ENCODE measurements at regions not wholly inside any gene's neighbourhood (a gene's known extent, or its start where the extent isn't known, plus 50 kb on each side); places are given as distances from the start of the nearest gene placed in this dataset.
A peak's percentile ranks its signal among the peaks of the same experiment; 100 is the strongest.

DNA sequence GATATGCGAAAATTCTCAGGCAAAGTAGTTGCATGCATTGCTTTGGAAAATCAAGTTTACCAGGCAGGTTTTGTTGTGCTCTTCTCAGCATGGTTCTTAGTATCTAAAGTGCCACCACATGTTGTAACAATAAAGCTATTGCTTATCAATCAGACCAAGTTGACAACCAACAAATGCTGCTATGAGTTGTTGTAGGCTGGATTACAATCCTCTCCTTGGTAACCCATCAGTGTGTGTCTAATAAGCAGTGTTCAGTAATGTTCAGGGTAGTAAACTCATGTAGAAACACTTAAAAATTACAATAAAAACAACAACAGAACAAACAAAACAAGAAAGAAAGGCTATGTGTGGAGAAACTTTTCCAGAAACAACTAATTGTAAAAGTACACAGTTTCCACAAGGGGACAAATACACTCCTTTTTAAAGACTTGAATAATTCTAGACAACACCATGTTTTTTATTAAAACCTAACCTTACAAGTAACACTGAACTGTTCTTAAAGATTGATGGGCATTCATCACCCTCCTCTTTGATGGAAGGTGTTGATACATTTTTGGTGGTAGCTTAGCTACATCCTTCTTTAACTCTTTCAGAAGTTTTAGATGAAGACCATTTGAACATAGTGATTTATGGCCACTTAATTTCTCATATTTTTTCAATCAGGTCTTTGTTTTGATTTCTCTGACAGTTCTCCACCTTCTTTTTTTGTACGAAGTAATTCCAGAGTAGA, 370.9 kb upstream of the SEMA3A start:
- no peaks in the 10 kb centered on the region; the same call in 1 of the 2 replicates for H3K27me3 Mint-ChIP-seq (ENCODE audit: insufficient read depth)
- no peaks in the 10 kb centered on the region for H3K36me3 Mint-ChIP-seq (ENCODE audit: low read depth)
- no peak overlapping the region for H3K4me3 Mint-ChIP-seq
- H3K9me3 Mint-ChIP-seq, result no peaks in the 10 kb centered on the region
- peaks cover 17% of the 10 kb centered on the region for H3K4me1 Mint-ChIP-seq (ENCODE audit: low read depth)
- TF ChIP-seq, protein P1, sequence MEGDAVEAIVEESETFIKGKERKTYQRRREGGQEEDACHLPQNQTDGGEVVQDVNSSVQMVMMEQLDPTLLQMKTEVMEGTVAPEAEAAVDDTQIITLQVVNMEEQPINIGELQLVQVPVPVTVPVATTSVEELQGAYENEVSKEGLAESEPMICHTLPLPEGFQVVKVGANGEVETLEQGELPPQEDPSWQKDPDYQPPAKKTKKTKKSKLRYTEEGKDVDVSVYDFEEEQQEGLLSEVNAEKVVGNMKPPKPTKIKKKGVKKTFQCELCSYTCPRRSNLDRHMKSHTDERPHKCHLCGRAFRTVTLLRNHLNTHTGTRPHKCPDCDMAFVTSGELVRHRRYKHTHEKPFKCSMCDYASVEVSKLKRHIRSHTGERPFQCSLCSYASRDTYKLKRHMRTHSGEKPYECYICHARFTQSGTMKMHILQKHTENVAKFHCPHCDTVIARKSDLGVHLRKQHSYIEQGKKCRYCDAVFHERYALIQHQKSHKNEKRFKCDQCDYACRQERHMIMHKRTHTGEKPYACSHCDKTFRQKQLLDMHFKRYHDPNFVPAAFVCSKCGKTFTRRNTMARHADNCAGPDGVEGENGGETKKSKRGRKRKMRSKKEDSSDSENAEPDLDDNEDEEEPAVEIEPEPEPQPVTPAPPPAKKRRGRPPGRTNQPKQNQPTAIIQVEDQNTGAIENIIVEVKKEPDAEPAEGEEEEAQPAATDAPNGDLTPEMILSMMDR (IDR thresholded peaks at IDR 0.05), result no peak
- H3K27ac Mint-ChIP-seq, result no peak overlapping the region
- DNase-seq, result no peak

DNA sequence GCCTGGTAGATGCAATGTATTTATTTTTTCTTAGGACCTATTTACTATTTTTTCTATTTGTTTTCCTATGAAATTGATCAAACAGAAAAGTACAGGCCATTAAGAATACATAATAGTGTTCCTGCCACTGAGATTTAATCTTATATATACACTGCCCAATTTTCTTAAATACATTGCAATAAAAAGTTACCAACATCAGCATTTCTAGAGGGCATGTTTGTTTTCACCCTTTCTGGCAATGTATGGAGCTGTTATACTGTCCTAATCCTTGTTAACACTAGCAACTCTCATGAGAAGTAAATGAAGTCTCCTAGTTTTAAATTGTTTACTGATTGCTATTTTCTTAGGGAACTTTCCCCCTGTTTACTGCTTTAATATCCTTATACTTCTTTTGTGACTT, 359.1 kb upstream of the SEMA3A start:
- Mint-ChIP-seq H3K36me3 (ENCODE audit: low read depth) (peaks cover 9% of the 10 kb centered on the region), H3K9me3 (peaks cover 10% of the 10 kb centered on the region), H3K27ac (no peak overlapping the region), H3K27me3 (ENCODE audit: insufficient read depth) (no peaks in the 10 kb centered on the region), H3K4me1 (ENCODE audit: low read depth) (peaks cover 10% of the 10 kb centered on the region), H3K4me3 (no peak overlapping the region)
- TF ChIP-seq, protein P1 (IDR thresholded peaks at IDR 0.05), result no peak
- no peak for DNase-seq

DNA sequence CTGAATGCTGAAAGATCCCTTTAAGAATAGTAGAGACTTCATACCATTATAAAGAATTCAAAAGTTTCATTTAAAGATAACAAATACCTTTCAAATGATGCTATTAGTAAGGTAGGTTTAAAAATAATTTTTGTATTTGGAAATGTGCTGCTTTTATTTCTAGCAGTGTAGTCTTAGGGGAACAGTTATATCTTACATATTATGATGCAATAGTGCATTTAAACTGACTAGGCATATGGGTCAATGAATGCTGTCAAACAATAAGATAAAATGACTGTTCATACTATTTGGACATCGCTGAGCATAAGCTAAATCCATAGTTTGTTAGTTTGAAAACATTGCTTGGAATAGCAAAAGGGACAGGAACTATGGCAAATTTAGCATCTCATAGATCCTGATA, 354.8 kb upstream of the SEMA3A start:
- Mint-ChIP-seq H3K27me3 (ENCODE audit: insufficient read depth) (no peaks in the 10 kb centered on the region), H3K27ac (no peak overlapping the region; the same call in 1 of the 2 replicates), H3K4me3 (no peak overlapping the region), H3K9me3 (no peaks in the 10 kb centered on the region), H3K4me1 (ENCODE audit: low read depth) (peaks cover 21% of the 10 kb centered on the region), H3K36me3 (ENCODE audit: low read depth) (no peaks in the 10 kb centered on the region)
- TF ChIP-seq, protein P1 (IDR thresholded peaks at IDR 0.05), result no peak
- DNase-seq, result no peak

DNA sequence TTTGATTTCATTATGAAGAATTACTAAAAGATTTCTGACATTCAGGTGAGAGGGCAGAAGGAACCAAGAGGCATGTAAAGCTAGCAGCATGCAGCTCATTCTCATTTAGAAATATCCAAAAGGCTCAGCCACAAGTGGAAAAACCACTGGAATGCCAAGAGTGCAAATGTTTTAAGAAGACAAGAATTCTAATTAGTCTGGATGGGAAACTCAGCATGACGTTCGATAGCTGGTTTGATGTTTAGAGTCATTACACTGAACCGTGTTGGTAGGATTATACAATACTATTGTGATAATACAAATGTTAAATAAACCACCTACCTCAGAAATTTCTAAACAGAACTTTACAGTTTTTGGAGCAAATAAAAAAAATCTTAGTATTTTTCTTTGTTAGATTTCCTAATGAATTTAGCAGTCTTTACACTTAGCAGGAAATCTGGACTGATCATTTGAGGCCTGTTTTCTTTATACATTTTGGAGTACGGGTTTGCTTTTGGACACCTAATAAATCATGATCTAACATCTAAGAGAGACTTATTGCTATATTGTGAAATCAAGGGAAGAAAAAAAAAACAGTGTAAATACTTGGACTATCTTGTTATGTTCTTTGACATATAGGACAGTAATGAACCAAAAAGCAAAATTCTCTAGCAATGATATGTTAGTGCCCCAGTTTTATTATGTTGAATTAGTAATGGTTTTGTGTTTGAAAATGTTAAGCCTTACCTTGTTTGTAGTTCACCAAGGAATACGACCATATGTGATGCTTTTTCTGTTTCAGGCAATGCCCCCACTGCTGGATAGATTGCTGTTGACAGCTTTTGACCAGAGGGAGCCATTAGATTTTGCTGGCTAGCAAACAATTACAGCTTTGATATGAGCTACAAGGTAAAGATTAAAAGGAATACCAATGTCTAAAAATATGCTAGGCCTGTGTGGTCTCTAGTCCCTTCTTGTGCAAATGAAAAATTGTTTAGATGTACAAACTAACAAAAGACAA, 354.1 kb upstream of the SEMA3A start:
- H3K9me3 Mint-ChIP-seq, result no peaks in the 10 kb centered on the region

DNA sequence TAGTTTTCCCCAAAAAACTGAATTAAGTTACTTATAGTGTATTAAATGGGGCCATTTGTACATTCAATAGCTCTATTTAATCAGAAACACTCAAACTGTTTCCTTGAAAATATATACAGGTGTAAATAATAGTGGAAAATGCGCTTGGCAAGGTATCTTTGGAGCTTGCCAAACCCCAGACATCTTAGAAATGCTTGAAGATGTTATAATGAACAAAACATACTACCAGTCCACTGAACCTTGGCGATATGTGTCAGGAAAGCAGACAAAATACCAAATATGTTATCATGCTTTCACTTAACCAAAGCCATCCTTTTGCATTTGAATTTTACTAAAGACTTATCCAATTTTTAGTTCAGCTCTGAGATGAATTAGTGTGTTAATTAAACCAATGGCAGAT, 352.7 kb upstream of the SEMA3A start:
- H3K27me3 Mint-ChIP-seq (ENCODE audit: insufficient read depth), result no peaks in the 10 kb centered on the region

More for the DNA sequence above, 354.1 kb upstream of the SEMA3A start:
- H3K27ac Mint-ChIP-seq, result peak overlapping the region; percentile 28; the same call in 1 of the 2 replicates
- peaks cover 21% of the 10 kb centered on the region for H3K4me1 Mint-ChIP-seq (ENCODE audit: low read depth)
- peak overlapping the region; percentile 36; the same call in 1 of the 2 replicates for H3K4me3 Mint-ChIP-seq
- no peaks in the 10 kb centered on the region for H3K27me3 Mint-ChIP-seq (ENCODE audit: insufficient read depth)
- DNase-seq, result peak; percentile 14
- TF ChIP-seq, protein P1 (IDR thresholded peaks at IDR 0.05), result no peak
- H3K36me3 Mint-ChIP-seq (ENCODE audit: low read depth), result no peaks in the 10 kb centered on the region

More for the DNA sequence above, 352.7 kb upstream of the SEMA3A start:
- no peaks in the 10 kb centered on the region for H3K9me3 Mint-ChIP-seq
- H3K27ac Mint-ChIP-seq, result no peak overlapping the region
- no peak overlapping the region for H3K4me3 Mint-ChIP-seq
- DNase-seq, result no peak
- peaks cover 21% of the 10 kb centered on the region for H3K4me1 Mint-ChIP-seq (ENCODE audit: low read depth)
- H3K36me3 Mint-ChIP-seq (ENCODE audit: low read depth), result no peaks in the 10 kb centered on the region
- TF ChIP-seq, protein P1 (IDR thresholded peaks at IDR 0.05), result no peak

Data from HFFc6 (cell line).